ENCODE measurements at regions not wholly inside any gene's neighbourhood (a gene's known extent, or its start where the extent isn't known, plus 50 kb on each side); places are given as distances from the start of the nearest gene placed in this dataset.

GRCh38 chr6:144781836-144782235 lies 496.7 kb downstream of the UTRN start:
- H3K27me3 Mint-ChIP-seq (ENCODE audit: insufficient read depth, unreplicated experiment): no peaks in the 10 kb centered on the region
- no peaks in the 10 kb centered on the region for H3K9me3 Mint-ChIP-seq (ENCODE audit: unreplicated experiment)
- no peaks in the 10 kb centered on the region for H3K9me3 ChIP-seq
- H3K4me3 Mint-ChIP-seq (ENCODE audit: unreplicated experiment): no peak overlapping the region
- H3K36me3 ChIP-seq (ENCODE audit: control insufficient read depth, insufficient read depth, low read length): no peaks in the 10 kb centered on the region
- CTCF ChIA-PET: no interaction called here
- TF ChIP-seq, protein P1, sequence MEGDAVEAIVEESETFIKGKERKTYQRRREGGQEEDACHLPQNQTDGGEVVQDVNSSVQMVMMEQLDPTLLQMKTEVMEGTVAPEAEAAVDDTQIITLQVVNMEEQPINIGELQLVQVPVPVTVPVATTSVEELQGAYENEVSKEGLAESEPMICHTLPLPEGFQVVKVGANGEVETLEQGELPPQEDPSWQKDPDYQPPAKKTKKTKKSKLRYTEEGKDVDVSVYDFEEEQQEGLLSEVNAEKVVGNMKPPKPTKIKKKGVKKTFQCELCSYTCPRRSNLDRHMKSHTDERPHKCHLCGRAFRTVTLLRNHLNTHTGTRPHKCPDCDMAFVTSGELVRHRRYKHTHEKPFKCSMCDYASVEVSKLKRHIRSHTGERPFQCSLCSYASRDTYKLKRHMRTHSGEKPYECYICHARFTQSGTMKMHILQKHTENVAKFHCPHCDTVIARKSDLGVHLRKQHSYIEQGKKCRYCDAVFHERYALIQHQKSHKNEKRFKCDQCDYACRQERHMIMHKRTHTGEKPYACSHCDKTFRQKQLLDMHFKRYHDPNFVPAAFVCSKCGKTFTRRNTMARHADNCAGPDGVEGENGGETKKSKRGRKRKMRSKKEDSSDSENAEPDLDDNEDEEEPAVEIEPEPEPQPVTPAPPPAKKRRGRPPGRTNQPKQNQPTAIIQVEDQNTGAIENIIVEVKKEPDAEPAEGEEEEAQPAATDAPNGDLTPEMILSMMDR (IDR thresholded peaks at IDR 0.05; ENCODE audit: insufficient read depth in 1 of 2, low read depth in 1 of 2, low read length in 1 of 2, severe bottlenecking in 1 of 2, unreplicated experiment in 1 of 2): no peak
- H3K36me3 Mint-ChIP-seq (ENCODE audit: insufficient read depth, unreplicated experiment): peaks cover 43% of the 10 kb centered on the region
- intact Hi-C loops (cut with micrococcal nuclease; ENCODE audit: unreplicated experiment): no loop called here
- no peaks in the 10 kb centered on the region for H3K27me3 ChIP-seq (replicated peaks; ENCODE audit: control insufficient read depth, insufficient read depth, low read length)
- H3K4me1 ChIP-seq: no peaks in the 10 kb centered on the region; the same call in 1 of the 2 replicates
- no peak for DNase-seq
- no peak overlapping the region for H3K27ac Mint-ChIP-seq (ENCODE audit: unreplicated experiment)
- H3K4me3 ChIP-seq (ENCODE audit: low read depth, low read length): no peak overlapping the region
- POLR2A ChIA-PET: no interaction called here
- no TSS peak for BruUV-seq (replicated peaks)
- peaks cover 12% of the 10 kb centered on the region for H3K4me1 Mint-ChIP-seq (ENCODE audit: low read depth, unreplicated experiment)

GRCh38 chr6:144782634-144783033 lies 497.5 kb downstream of the UTRN start:
- Histone ChIP-seq H3K9me3 (no peaks in the 10 kb centered on the region), H3K27me3 (replicated peaks; ENCODE audit: control insufficient read depth, insufficient read depth, low read length) (no peaks in the 10 kb centered on the region), H3K4me3 (ENCODE audit: low read depth, low read length) (no peak overlapping the region), H3K4me1 (no peaks in the 10 kb centered on the region), H3K36me3 (ENCODE audit: control insufficient read depth, insufficient read depth, low read length) (no peaks in the 10 kb centered on the region)
- H3K27ac Mint-ChIP-seq (ENCODE audit: unreplicated experiment): no peak overlapping the region
- ChIA-PET POLR2A (no interaction called here), CTCF (no interaction called here)
- intact Hi-C loops (cut with micrococcal nuclease; ENCODE audit: unreplicated experiment): no loop called here
- H3K27me3 Mint-ChIP-seq (ENCODE audit: insufficient read depth, unreplicated experiment): no peaks in the 10 kb centered on the region
- H3K9me3 Mint-ChIP-seq (ENCODE audit: unreplicated experiment): no peaks in the 10 kb centered on the region
- H3K4me1 Mint-ChIP-seq (ENCODE audit: low read depth, unreplicated experiment): peaks cover 7% of the 10 kb centered on the region
- TF ChIP-seq, protein P1 (IDR thresholded peaks at IDR 0.05; ENCODE audit: insufficient read depth in 1 of 2, low read depth in 1 of 2, low read length in 1 of 2, severe bottlenecking in 1 of 2, unreplicated experiment in 1 of 2): no peak
- H3K4me3 Mint-ChIP-seq (ENCODE audit: unreplicated experiment): no peak overlapping the region
- peaks cover 40% of the 10 kb centered on the region for H3K36me3 Mint-ChIP-seq (ENCODE audit: insufficient read depth, unreplicated experiment)
- no peak for DNase-seq
- no TSS peak for BruUV-seq (replicated peaks)

- H3K27me3 ChIP-seq (replicated peaks; ENCODE audit: control insufficient read depth, insufficient read depth, low read length): no peaks in the 10 kb centered on the region
- BruUV-seq (replicated peaks): no TSS peak
- Mint-ChIP-seq H3K4me1 (ENCODE audit: low read depth, unreplicated experiment) (no peaks in the 10 kb centered on the region), H3K27ac (ENCODE audit: unreplicated experiment) (no peak overlapping the region), H3K4me3 (ENCODE audit: unreplicated experiment) (no peak overlapping the region), H3K36me3 (ENCODE audit: insufficient read depth, unreplicated experiment) (peaks cover 32% of the 10 kb centered on the region), H3K9me3 (ENCODE audit: unreplicated experiment) (no peaks in the 10 kb centered on the region), H3K27me3 (ENCODE audit: insufficient read depth, unreplicated experiment) (no peaks in the 10 kb centered on the region)
- ChIA-PET CTCF (no interaction called here), POLR2A (no interaction called here)
- DNase-seq: no peak
- H3K9me3 ChIP-seq: no peaks in the 10 kb centered on the region
- TF ChIP-seq, protein P1 (IDR thresholded peaks at IDR 0.05; ENCODE audit: insufficient read depth in 1 of 2, low read depth in 1 of 2, low read length in 1 of 2, severe bottlenecking in 1 of 2, unreplicated experiment in 1 of 2): no peak
- H3K4me3 ChIP-seq (ENCODE audit: low read depth, low read length): no peak overlapping the region
- no peaks in the 10 kb centered on the region for H3K4me1 ChIP-seq
- intact Hi-C loops (cut with micrococcal nuclease; ENCODE audit: unreplicated experiment): no loop called here
- H3K36me3 ChIP-seq (ENCODE audit: control insufficient read depth, insufficient read depth, low read length): no peaks in the 10 kb centered on the region
Observed at GRCh38 chr6:144785056-144785455, 499.9 kb downstream of the UTRN start.
